K562 (cell line): ENCODE measurements at regions not wholly inside any gene's neighbourhood (a gene's known extent, or its start where the extent isn't known, plus 50 kb on each side); places are given as distances from the start of the nearest gene placed in this dataset.

Experiments used
- ATAC-seq: fragments of 200-7000 bp; cut with Tn5 transposase; 3 replicates; pipeline ENCODE4 v1.9.1; 2020; ENCODE audit warnings: moderate library complexity
- BruUV-seq: library from RNA; stranded (reverse); fragments of 400-500 nt; replicated peaks from 2 replicates; lab custom pipeline; 2021; lab: Mats Ljungman, UMichigan
- CTCF ChIA-PET: fragments of 300-600 bp; formaldehyde crosslinking; extraction: SDS; loops from one replicate; lab custom pipeline; 2021; ENCODE audit warnings: low intra/inter-chr PET ratio; lab: Yijun Ruan, JAX
- POLR2A ChIA-PET: fragments of 300-600, 350-650 bp; sonication (Branson Sonifier 250); formaldehyde crosslinking; extraction: SDS; loops from one replicate; lab custom pipeline; 2021; ENCODE audit warnings: antibody characterized with exemption, inconsistent platforms; lab: Yijun Ruan, JAX
- DNase-seq, 4 experiments: peaks; one replicate each; pipeline versions ENCODE4 v3.0.0 to v3.0.0-alpha.2; 2011 to 2018; ENCODE audit warnings: low spot score in 3 of 4, mixed read lengths in 3 of 4; ENCODE audit errors: extremely low read depth in 1 of 4
- FAIRE-seq: peaks from 2 replicates; lab custom pipeline; 2011; peaks lifted over from hg19 to GRCh38; lab: Jason Lieb, UNC
- H2AFZ ChIP-seq: 2 replicates; pipeline ENCODE4 v1.6.0; 2011; ENCODE audit warnings: low read depth, low read length, control low read depth, inconsistent platforms
- H3K27ac ChIP-seq: fragments of 200-600 bp; 3 replicates; pipeline ENCODE4 v1.8.0; 2011; ENCODE audit warnings: low read depth, mild to moderate bottlenecking, control low read depth, inconsistent platforms, low read length, moderate library complexity, mixed read lengths; ENCODE audit errors: extremely low read depth
- H3K27me3 ChIP-seq, 2 experiments: fragments of 300-600 bp in 1 of 2; 2 replicates in 1 of 2; 3 replicates in 1 of 2; pipeline versions ENCODE4 v1.6.0 to v1.8.0; 2011; ENCODE audit warnings: inconsistent platforms in 2 of 2, low read length in 2 of 2, mild to moderate bottlenecking in 1 of 2, mixed read lengths in 1 of 2, moderate library complexity in 1 of 2; ENCODE audit not compliant: control insufficient read depth in 2 of 2, insufficient read depth in 2 of 2
- H3K36me3 ChIP-seq: fragments of 300-600 bp; 3 replicates; pipeline ENCODE4 v1.8.0; 2011; ENCODE audit warnings: mild to moderate bottlenecking, low read length, inconsistent platforms; ENCODE audit not compliant: control insufficient read depth, insufficient read depth
- H3K4me1 ChIP-seq, 2 experiments: fragments of 200-600 bp in 1 of 2; replicated peaks in 1 of 2; 2 replicates in 1 of 2; 3 replicates in 1 of 2; pipeline versions ENCODE4 v1.5.1 to v1.8.0; 2011; ENCODE audit warnings: inconsistent platforms in 2 of 2, low read length in 2 of 2, mild to moderate bottlenecking in 1 of 2, mixed read lengths in 1 of 2, moderate library complexity in 1 of 2; ENCODE audit not compliant: control insufficient read depth in 2 of 2, insufficient read depth in 2 of 2
- H3K4me2 ChIP-seq: 2 replicates; pipeline ENCODE4 v1.6.1; 2011; ENCODE audit warnings: low read length, control low read depth, inconsistent platforms, mixed read lengths; ENCODE audit not compliant: insufficient read depth
- H3K4me3 ChIP-seq: fragments of 200-600 bp; sonication (generic), shearing (Covaris generic); 2 replicates; pipeline ENCODE4 v1.5.1; 2016; ENCODE audit warnings: control low read depth, inconsistent platforms
- H3K79me2 ChIP-seq: fragments of 200-600 bp; 3 replicates; pipeline ENCODE4 v1.8.0; 2011; ENCODE audit warnings: low read length, inconsistent platforms; ENCODE audit not compliant: control insufficient read depth, insufficient read depth
- H3K9ac ChIP-seq, 2 experiments: 2 replicates each; pipeline versions ENCODE4 v1.6.0 to v1.6.1; 2011; ENCODE audit warnings: low read depth in 2 of 2, low read length in 2 of 2, control low read depth in 1 of 2, inconsistent platforms in 1 of 2, mild to moderate bottlenecking in 1 of 2, mixed read lengths in 1 of 2; ENCODE audit not compliant: insufficient read depth in 1 of 2
- H3K9me1 ChIP-seq: one replicate; pipeline ENCODE4 v1.6.0; 2011; ENCODE audit warnings: inconsistent platforms, mild to moderate bottlenecking, low read length, moderate library complexity; ENCODE audit not compliant: control insufficient read depth, insufficient read depth
- H3K9me3 ChIP-seq: replicated peaks from 2 replicates; pipeline ENCODE4 v1.5.1; 2011; ENCODE audit warnings: low read depth, low read length, inconsistent platforms; ENCODE audit not compliant: control insufficient read depth, insufficient read depth
- H4K20me1 ChIP-seq: replicated peaks from 2 replicates; pipeline ENCODE4 v1.6.1; 2011; ENCODE audit warnings: low read length, inconsistent platforms, mixed read lengths; ENCODE audit not compliant: control insufficient read depth, insufficient read depth
- CREM ChIP-seq: IDR thresholded peaks from 2 replicates; pipeline ENCODE4 v1.6.1; 2014; ENCODE audit warnings: antibody characterized with exemption, low read depth
- L3MBTL2 ChIP-seq: fragments of 450-650 bp; IDR thresholded peaks from 2 replicates; pipeline ENCODE4 v1.6.1; 2016; ENCODE audit warnings: mild to moderate bottlenecking, moderate library complexity
- MED1 ChIP-seq: sonication (generic); formaldehyde crosslinking; IDR thresholded peaks from 2 replicates; pipeline ENCODE4 v1.8.1; 2023; ENCODE audit warnings: missing genetic modification reagents, borderline replicate concordance
- NFIC ChIP-seq: fragments of 450-650 bp; IDR thresholded peaks from 2 replicates; pipeline ENCODE4 v1.6.1; 2017; ENCODE audit warnings: mild to moderate bottlenecking, inconsistent platforms
- PHTF2 ChIP-seq: fragments of 250-450 bp; sonication (Bioruptor Pico); IDR thresholded peaks from 2 replicates; pipeline ENCODE4 v1.5.0; 2021; ENCODE audit warnings: mild to moderate bottlenecking
- POLR2AphosphoS5 ChIP-seq: IDR thresholded peaks from 2 replicates; pipeline ENCODE4 v1.6.1; 2011; ENCODE audit warnings: mild to moderate bottlenecking, low read depth, low read length, moderate library complexity; ENCODE audit not compliant: control insufficient read depth, insufficient read depth
- WGBS: fragments of 100-300 bp; shearing (Covaris generic); methylation state at CpG from one replicate; pipeline ENCODE4 v1.1.6; 2016; ENCODE audit warnings: low coverage, mixed read lengths; ENCODE audit not compliant: insufficient coverage; ENCODE audit errors: missing lambda C conversion rate; 5-methylcytosine and 5-hydroxymethylcytosine counted together
- in situ Hi-C: fragments of 300-500 bp; cut with MboI; formaldehyde crosslinking; loops from 4 replicates; pipeline ENCODE4 v1.15.0; 2018; ENCODE audit warnings: inconsistent platforms, mixed read lengths
- intact Hi-C: fragments of 100-400 bp; cut with micrococcal nuclease; formaldehyde crosslinking; loops from 2 replicates; pipeline ENCODE4 v1.14.2; 2022
- TF ChIP-seq, protein P1 (sequence below): IDR thresholded peaks from 2 replicates; pipeline ENCODE4 v1.6.1; 2014; ENCODE audit warnings: antibody characterized with exemption
- TF ChIP-seq, protein P2 (sequence below): fragments of 200-600 bp; sonication (generic); IDR thresholded peaks from one replicate; pipeline ENCODE4 v1.6.1; 2012; ENCODE audit warnings: mild to moderate bottlenecking, low read depth, low read length, inconsistent platforms
- TF ChIP-seq, protein P3 (sequence below): fragments of 250-450 bp; sonication (Bioruptor Pico); IDR thresholded peaks from 2 replicates; pipeline ENCODE4 v1.5.0; 2020; ENCODE audit warnings: mild to moderate bottlenecking

DNA sequence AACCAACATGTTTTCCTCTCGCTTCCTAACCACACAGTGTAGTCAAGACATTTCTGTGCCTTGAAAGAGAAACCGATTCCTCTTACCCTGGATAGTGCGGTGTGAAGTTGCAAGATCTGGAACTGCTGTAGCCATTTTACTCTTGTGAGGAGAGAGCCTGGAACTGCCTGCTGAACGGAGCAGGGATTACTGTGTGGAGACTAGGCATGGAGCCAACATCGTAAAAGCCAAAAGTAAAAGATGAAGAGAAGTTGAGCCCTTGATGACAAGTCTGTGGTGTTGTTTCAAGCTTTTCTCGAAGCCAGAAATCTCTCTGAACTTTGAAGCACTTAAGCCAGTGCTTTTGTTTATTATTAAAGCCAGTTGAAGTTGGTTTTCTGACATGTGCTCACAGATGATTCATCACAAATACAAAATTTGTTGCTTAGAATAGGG is 110.1 kb upstream of the GRIN3A start:
- in situ Hi-C loops = no loop called here
- no peak for TF ChIP-seq CREM
- TF ChIP-seq, protein P1, sequence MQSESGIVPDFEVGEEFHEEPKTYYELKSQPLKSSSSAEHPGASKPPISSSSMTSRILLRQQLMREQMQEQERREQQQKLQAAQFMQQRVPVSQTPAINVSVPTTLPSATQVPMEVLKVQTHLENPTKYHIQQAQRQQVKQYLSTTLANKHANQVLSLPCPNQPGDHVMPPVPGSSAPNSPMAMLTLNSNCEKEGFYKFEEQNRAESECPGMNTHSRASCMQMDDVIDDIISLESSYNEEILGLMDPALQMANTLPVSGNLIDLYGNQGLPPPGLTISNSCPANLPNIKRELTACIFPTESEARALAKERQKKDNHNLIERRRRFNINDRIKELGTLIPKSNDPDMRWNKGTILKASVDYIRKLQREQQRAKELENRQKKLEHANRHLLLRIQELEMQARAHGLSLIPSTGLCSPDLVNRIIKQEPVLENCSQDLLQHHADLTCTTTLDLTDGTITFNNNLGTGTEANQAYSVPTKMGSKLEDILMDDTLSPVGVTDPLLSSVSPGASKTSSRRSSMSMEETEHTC = no peak
- TF ChIP-seq MED1 (CRISPR knock-in tag) = no peak
- TF ChIP-seq PHTF2 (CRISPR knock-in tag) = no peak
- TF ChIP-seq L3MBTL2 = peak; percentile 76
- TF ChIP-seq, protein P2, sequence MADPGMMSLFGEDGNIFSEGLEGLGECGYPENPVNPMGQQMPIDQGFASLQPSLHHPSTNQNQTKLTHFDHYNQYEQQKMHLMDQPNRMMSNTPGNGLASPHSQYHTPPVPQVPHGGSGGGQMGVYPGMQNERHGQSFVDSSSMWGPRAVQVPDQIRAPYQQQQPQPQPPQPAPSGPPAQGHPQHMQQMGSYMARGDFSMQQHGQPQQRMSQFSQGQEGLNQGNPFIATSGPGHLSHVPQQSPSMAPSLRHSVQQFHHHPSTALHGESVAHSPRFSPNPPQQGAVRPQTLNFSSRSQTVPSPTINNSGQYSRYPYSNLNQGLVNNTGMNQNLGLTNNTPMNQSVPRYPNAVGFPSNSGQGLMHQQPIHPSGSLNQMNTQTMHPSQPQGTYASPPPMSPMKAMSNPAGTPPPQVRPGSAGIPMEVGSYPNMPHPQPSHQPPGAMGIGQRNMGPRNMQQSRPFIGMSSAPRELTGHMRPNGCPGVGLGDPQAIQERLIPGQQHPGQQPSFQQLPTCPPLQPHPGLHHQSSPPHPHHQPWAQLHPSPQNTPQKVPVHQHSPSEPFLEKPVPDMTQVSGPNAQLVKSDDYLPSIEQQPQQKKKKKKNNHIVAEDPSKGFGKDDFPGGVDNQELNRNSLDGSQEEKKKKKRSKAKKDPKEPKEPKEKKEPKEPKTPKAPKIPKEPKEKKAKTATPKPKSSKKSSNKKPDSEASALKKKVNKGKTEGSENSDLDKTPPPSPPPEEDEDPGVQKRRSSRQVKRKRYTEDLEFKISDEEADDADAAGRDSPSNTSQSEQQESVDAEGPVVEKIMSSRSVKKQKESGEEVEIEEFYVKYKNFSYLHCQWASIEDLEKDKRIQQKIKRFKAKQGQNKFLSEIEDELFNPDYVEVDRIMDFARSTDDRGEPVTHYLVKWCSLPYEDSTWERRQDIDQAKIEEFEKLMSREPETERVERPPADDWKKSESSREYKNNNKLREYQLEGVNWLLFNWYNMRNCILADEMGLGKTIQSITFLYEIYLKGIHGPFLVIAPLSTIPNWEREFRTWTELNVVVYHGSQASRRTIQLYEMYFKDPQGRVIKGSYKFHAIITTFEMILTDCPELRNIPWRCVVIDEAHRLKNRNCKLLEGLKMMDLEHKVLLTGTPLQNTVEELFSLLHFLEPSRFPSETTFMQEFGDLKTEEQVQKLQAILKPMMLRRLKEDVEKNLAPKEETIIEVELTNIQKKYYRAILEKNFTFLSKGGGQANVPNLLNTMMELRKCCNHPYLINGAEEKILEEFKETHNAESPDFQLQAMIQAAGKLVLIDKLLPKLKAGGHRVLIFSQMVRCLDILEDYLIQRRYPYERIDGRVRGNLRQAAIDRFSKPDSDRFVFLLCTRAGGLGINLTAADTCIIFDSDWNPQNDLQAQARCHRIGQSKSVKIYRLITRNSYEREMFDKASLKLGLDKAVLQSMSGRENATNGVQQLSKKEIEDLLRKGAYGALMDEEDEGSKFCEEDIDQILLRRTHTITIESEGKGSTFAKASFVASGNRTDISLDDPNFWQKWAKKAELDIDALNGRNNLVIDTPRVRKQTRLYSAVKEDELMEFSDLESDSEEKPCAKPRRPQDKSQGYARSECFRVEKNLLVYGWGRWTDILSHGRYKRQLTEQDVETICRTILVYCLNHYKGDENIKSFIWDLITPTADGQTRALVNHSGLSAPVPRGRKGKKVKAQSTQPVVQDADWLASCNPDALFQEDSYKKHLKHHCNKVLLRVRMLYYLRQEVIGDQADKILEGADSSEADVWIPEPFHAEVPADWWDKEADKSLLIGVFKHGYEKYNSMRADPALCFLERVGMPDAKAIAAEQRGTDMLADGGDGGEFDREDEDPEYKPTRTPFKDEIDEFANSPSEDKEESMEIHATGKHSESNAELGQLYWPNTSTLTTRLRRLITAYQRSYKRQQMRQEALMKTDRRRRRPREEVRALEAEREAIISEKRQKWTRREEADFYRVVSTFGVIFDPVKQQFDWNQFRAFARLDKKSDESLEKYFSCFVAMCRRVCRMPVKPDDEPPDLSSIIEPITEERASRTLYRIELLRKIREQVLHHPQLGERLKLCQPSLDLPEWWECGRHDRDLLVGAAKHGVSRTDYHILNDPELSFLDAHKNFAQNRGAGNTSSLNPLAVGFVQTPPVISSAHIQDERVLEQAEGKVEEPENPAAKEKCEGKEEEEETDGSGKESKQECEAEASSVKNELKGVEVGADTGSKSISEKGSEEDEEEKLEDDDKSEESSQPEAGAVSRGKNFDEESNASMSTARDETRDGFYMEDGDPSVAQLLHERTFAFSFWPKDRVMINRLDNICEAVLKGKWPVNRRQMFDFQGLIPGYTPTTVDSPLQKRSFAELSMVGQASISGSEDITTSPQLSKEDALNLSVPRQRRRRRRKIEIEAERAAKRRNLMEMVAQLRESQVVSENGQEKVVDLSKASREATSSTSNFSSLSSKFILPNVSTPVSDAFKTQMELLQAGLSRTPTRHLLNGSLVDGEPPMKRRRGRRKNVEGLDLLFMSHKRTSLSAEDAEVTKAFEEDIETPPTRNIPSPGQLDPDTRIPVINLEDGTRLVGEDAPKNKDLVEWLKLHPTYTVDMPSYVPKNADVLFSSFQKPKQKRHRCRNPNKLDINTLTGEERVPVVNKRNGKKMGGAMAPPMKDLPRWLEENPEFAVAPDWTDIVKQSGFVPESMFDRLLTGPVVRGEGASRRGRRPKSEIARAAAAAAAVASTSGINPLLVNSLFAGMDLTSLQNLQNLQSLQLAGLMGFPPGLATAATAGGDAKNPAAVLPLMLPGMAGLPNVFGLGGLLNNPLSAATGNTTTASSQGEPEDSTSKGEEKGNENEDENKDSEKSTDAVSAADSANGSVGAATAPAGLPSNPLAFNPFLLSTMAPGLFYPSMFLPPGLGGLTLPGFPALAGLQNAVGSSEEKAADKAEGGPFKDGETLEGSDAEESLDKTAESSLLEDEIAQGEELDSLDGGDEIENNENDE = no peak
- TF ChIP-seq NFIC = peak; percentile 74
- TF ChIP-seq, protein P3, sequence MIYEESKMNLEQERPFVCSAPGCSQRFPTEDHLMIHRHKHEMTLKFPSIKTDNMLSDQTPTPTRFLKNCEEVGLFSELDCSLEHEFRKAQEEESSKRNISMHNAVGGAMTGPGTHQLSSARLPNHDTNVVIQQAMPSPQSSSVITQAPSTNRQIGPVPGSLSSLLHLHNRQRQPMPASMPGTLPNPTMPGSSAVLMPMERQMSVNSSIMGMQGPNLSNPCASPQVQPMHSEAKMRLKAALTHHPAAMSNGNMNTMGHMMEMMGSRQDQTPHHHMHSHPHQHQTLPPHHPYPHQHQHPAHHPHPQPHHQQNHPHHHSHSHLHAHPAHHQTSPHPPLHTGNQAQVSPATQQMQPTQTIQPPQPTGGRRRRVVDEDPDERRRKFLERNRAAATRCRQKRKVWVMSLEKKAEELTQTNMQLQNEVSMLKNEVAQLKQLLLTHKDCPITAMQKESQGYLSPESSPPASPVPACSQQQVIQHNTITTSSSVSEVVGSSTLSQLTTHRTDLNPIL (CRISPR knock-in tag) = no peak
- TF ChIP-seq POLR2AphosphoS5 = no peak

More for the DNA sequence above, 110.1 kb upstream of the GRIN3A start:
- 25% methylated on average over 6 of the region's 6 CpGs for WGBS
- BruUV-seq = no TSS peak
- Histone ChIP-seq H2AFZ (peak overlapping the region; percentile 96), H3K9me1 (no peaks in the 10 kb centered on the region), H3K4me2 (peak overlapping the region; percentile 59), H3K9ac (peak overlapping the region in 1 of 2 experiments; percentile 26; a peak in 2 of 4 replicates), H3K36me3 (no peaks in the 10 kb centered on the region), H3K4me1 (peaks cover 0 to 14% of the 10 kb centered on the region in 2 experiments; a peak in 3 of 5 replicates), H3K4me3 (no peak overlapping the region), H3K27ac (peak overlapping the region; percentile 29; the same call in 1 of the 3 replicates), H3K79me2 (no peaks in the 10 kb centered on the region), H4K20me1 (no peaks in the 10 kb centered on the region), H3K9me3 (no peaks in the 10 kb centered on the region), H3K27me3 (no peaks in the 10 kb centered on the region)
- intact Hi-C loops = loop anchor here (5.0 kb wide), 1 partner anchor 99 kb away; no protein-coding TSS in a partner anchor
- peak; percentile 71 for ATAC-seq
- FAIRE-seq = peak; percentile 64
- DNase-seq = peak in 2 of 4 experiments; percentile 15 to 39
- POLR2A ChIA-PET = interaction anchor here (1.0 kb wide), 1 partner anchor 8 kb away, joined by 4 read pairs; no protein-coding TSS in a partner anchor
- CTCF ChIA-PET = no interaction called here
